B cell (primary cell): ENCODE measurements at regions not wholly inside any gene's neighbourhood (a gene's known extent, or its start where the extent isn't known, plus 50 kb on each side); places are given as distances from the start of the nearest gene placed in this dataset.

ENCODE experiments used
- EZH2 ChIP-seq: IDR thresholded peaks from 2 replicates; pipeline ENCODE4 v1.6.1; 2012; ENCODE audit warnings: borderline replicate concordance, low read depth, mild to moderate bottlenecking, moderate library complexity, low read length; ENCODE audit not compliant: insufficient read depth, poor library complexity, severe bottlenecking
- TF ChIP-seq, protein P1 (sequence below): fragments of 200-600 bp; IDR thresholded peaks from one replicate; pipeline ENCODE4 v1.8.0; 2022; ENCODE audit warnings: antibody characterized with exemption, mild to moderate bottlenecking

DNA sequence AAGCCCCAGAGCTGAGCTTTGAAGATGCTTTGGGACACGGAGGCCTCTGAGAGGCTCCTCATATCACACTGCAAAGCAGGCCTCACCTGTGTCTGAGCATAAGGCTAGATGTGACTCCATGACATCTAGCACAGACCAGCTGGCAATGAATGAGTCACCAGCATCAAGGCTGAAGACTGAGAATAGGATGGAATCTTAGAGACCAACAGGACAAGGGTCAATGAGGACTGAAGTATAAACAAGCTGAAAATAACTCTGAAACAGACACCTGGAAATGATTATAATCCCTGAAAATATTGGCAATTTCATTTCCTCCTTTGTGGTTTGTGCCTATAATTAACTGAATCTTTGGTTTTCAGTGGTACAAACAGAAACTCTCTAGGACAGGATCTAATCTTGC lies 87.1 kb upstream of the PRPS1 start:
- TF ChIP-seq, protein P1, sequence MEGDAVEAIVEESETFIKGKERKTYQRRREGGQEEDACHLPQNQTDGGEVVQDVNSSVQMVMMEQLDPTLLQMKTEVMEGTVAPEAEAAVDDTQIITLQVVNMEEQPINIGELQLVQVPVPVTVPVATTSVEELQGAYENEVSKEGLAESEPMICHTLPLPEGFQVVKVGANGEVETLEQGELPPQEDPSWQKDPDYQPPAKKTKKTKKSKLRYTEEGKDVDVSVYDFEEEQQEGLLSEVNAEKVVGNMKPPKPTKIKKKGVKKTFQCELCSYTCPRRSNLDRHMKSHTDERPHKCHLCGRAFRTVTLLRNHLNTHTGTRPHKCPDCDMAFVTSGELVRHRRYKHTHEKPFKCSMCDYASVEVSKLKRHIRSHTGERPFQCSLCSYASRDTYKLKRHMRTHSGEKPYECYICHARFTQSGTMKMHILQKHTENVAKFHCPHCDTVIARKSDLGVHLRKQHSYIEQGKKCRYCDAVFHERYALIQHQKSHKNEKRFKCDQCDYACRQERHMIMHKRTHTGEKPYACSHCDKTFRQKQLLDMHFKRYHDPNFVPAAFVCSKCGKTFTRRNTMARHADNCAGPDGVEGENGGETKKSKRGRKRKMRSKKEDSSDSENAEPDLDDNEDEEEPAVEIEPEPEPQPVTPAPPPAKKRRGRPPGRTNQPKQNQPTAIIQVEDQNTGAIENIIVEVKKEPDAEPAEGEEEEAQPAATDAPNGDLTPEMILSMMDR: no peak
- no peak for TF ChIP-seq EZH2
